ENCODE measurements at regions not wholly inside any gene's neighbourhood (a gene's known extent, or its start where the extent isn't known, plus 50 kb on each side); places are given as distances from the start of the nearest gene placed in this dataset.

DNA sequence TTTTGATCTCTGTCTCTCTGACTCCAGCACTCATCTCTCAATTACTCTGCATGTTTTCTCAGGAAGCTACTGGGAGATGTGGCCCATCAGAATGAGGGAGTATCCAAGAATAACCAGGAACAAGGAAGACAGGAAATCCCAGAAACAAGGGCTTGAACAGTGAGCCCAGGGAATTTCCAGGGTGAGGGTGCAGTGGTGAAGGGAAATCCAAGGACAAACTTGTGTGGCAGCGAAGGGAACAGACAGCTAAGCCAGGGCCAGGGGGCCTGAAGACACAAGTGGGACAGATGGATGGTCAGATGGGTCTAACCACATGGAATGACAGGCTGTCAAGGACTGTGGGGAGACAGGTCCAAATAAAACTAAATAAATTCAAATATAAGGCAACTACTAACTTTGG lies 121.8 kb upstream of the ERRFI1 start:
- Histone ChIP-seq H3K36me3 (no peaks in the 10 kb centered on the region), H3K4me1 (peaks cover 0 to 7% (median 2%) of the 10 kb centered on the region in 4 donors), H3K27ac (peak overlapping the region in 1 of 4 donors; percentile 51), H3K4me3 (no peak overlapping the region), H3K27me3 (no peaks in the 10 kb centered on the region), H3K9me3 (no peaks in the 10 kb centered on the region)
- 50 to 64% methylated on average over 1 of the region's 1 CpG for WGBS, 2 donors
- intact Hi-C loops (cut with DNase I), result no loop called here
- TF ChIP-seq POLR2A (IDR thresholded peaks at IDR 0.05) (no peak), POLR2AphosphoS5 (IDR thresholded peaks at IDR 0.05) (no peak), EP300 (IDR thresholded peaks at IDR 0.05) (no peak)
- TF ChIP-seq, protein P1, sequence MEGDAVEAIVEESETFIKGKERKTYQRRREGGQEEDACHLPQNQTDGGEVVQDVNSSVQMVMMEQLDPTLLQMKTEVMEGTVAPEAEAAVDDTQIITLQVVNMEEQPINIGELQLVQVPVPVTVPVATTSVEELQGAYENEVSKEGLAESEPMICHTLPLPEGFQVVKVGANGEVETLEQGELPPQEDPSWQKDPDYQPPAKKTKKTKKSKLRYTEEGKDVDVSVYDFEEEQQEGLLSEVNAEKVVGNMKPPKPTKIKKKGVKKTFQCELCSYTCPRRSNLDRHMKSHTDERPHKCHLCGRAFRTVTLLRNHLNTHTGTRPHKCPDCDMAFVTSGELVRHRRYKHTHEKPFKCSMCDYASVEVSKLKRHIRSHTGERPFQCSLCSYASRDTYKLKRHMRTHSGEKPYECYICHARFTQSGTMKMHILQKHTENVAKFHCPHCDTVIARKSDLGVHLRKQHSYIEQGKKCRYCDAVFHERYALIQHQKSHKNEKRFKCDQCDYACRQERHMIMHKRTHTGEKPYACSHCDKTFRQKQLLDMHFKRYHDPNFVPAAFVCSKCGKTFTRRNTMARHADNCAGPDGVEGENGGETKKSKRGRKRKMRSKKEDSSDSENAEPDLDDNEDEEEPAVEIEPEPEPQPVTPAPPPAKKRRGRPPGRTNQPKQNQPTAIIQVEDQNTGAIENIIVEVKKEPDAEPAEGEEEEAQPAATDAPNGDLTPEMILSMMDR (IDR thresholded peaks at IDR 0.05), result no peak
- no peak for DNase-seq

DNA sequence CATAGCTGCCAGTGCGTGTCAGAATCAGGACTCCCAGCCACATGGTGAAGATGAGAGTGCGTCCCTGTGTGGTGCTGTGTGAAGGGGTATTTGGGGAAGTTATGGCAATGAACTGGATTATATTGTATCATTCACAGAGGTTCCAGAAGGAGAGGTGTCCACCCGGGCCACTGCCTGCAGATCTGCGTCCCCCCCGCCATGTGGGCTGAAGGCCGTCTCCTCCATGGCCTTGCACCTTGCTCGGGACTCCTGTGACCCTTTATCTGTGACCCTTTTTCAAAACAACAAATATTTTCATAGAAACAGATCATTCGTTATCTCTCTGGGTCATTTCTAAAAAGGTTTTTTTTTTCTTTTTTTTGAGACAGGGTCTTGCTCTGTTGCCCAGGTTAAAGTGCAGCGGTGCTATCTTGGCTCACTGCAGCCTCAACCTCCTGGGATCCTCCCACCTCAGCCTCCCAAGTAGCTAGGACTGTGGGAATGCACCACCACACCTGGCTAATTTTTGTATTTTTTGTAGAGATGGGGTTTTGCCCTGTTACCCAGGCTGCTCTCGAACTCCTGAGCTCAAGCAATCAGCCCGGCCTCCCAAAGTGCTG lies 120.2 kb upstream of the ERRFI1 start:
- H3K4me3 ChIP-seq, result no peak overlapping the region
- H3K36me3 ChIP-seq, result no peaks in the 10 kb centered on the region
- H3K4me1 ChIP-seq, result peaks cover 0 to 15% (median 9%) of the 10 kb centered on the region in 4 donors
- intact Hi-C loops (cut with DNase I), result no loop called here
- no peak overlapping the region for H3K27ac ChIP-seq
- H3K9me3 ChIP-seq, result no peaks in the 10 kb centered on the region
- no peaks in the 10 kb centered on the region for H3K27me3 ChIP-seq
- WGBS, 2 donors, result 95 to 96% methylated on average over 11 of the region's 11 CpGs
- TF ChIP-seq POLR2A (IDR thresholded peaks at IDR 0.05), result no peak
- no peak for TF ChIP-seq EP300 (IDR thresholded peaks at IDR 0.05)
- TF ChIP-seq, protein P1 (IDR thresholded peaks at IDR 0.05), result no peak
- TF ChIP-seq POLR2AphosphoS5 (IDR thresholded peaks at IDR 0.05), result no peak
- DNase-seq, result no peak

DNA sequence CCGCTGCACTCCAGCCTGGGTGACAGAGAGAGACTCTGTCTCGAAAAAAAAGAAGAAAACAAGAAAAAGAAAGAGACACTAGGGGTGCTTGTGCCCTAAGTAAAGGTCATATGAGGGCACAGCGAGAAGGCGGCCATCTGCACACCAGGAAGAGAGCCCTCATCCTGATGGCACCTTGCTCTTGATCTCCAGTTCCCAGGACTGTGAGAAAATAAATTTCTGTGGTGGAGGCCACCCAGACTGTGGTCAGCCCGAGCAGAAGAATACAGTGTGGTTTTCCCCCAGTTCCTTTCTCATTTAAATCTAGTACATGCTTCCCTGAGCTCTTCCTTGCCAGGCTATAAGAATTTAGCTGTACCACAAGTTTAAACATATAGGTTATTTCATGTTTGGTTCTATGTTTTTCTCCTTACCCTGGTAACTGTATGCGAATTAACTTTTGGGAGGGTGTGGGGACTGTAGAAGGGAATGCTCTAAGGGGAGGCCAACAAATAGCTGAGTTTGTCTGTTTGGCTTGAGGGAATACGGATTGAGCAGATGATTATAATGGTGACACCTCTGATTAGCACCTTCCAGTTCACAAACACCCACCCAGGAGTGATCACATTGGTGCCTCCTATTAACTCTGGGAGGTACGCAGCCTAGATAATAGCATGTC lies 119.6 kb upstream of the ERRFI1 start:
- DNase-seq, result no peak
- Histone ChIP-seq H3K27me3 (no peaks in the 10 kb centered on the region), H3K36me3 (no peaks in the 10 kb centered on the region), H3K4me1 (peaks cover 0 to 16% (median 9%) of the 10 kb centered on the region in 4 donors), H3K9me3 (no peaks in the 10 kb centered on the region), H3K27ac (no peak overlapping the region), H3K4me3 (no peak overlapping the region)
- intact Hi-C loops (cut with DNase I), result no loop called here
- WGBS, 2 donors, result 79 to 81% methylated on average over 8 of the region's 8 CpGs
- TF ChIP-seq, protein P1 (IDR thresholded peaks at IDR 0.05), result no peak
- no peak for TF ChIP-seq POLR2A (IDR thresholded peaks at IDR 0.05)
- TF ChIP-seq POLR2AphosphoS5 (IDR thresholded peaks at IDR 0.05), result no peak
- TF ChIP-seq EP300 (IDR thresholded peaks at IDR 0.05), result no peak

DNA sequence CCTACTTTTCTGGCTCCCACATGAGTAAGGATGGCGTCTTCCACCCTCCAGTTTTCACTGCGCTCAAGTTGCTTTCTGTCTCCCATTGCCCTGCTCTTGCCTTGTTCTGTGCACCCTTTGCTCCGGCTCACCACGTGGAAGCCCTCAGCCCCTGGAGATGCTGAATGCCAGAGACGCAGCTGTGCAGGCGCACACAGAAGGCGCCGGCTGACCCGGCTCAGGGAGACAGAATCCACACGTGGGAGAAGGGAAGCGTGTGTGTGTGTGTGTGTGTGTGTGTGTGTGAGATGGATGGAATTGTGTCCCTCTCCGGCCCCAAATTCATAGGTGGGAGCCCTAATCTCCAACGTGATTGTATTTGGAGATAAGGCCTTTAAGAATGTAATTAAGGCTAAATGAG lies 118.2 kb upstream of the ERRFI1 start:
- H3K27ac ChIP-seq, result no peak overlapping the region
- intact Hi-C loops (cut with DNase I), result no loop called here
- H3K4me3 ChIP-seq, result no peak overlapping the region
- H3K9me3 ChIP-seq, result no peaks in the 10 kb centered on the region
- TF ChIP-seq POLR2A (IDR thresholded peaks at IDR 0.05) (no peak), EP300 (IDR thresholded peaks at IDR 0.05) (no peak), POLR2AphosphoS5 (IDR thresholded peaks at IDR 0.05) (no peak)
- TF ChIP-seq, protein P1 (IDR thresholded peaks at IDR 0.05), result no peak
- H3K27me3 ChIP-seq, result no peaks in the 10 kb centered on the region
- no peak for DNase-seq
- 79 to 84% methylated on average over 13 of the region's 13 CpGs for WGBS, 2 donors
- peaks cover 0 to 16% (median 9%) of the 10 kb centered on the region in 4 donors for H3K4me1 ChIP-seq
- no peaks in the 10 kb centered on the region for H3K36me3 ChIP-seq

Measured in sigmoid colon (tissue), 6 donors.